SK-N-SH (cell line): ENCODE measurements at regions not wholly inside any gene's neighbourhood (a gene's known extent, or its start where the extent isn't known, plus 50 kb on each side); places are given as distances from the start of the nearest gene placed in this dataset.

Source experiments
- CTCF ChIA-PET: fragments of 300-600, 350-600 bp; formaldehyde crosslinking; extraction: SDS; loops from one replicate; lab custom pipeline; 2021; lab: Yijun Ruan, JAX
- POLR2A ChIA-PET: fragments of 350-600 bp; sonication (Branson Sonifier 250); formaldehyde crosslinking; extraction: SDS; loops from one replicate; lab custom pipeline; 2020; ENCODE audit warnings: antibody characterized with exemption, inconsistent platforms; lab: Yijun Ruan, JAX
- DNase-seq: peaks from one replicate; pipeline ENCODE4 v3.0.0; 2012
- H2AFZ ChIP-seq: fragments of 200-600 bp; sonication (generic); 2 replicates; pipeline ENCODE4 v1.8.1; 2016; ENCODE audit warnings: antibody characterized with exemption, mild to moderate bottlenecking, low read depth
- H3F3A ChIP-seq: fragments of 200-600 bp; sonication (generic); replicated peaks from 2 replicates; pipeline ENCODE3; 2016; ENCODE audit warnings: antibody characterized with exemption, mild to moderate bottlenecking; ENCODE audit not compliant: insufficient read depth
- H3K27ac ChIP-seq, 2 experiments: fragments of 200-500 bp in 1 of 2; fragments of 200-600 bp in 1 of 2; sonication (Bioruptor generic) in 1 of 2; sonication (generic), shearing (Covaris generic) in 1 of 2; 2 replicates each; pipeline versions ENCODE4 v1.5.1 to v1.6.1; 2014 to 2016; ENCODE audit warnings: low read depth in 2 of 2, inconsistent platforms in 1 of 2, low read length in 1 of 2, mild to moderate bottlenecking in 1 of 2, mixed read lengths in 1 of 2
- H3K27me3 ChIP-seq: fragments of 200-600 bp; sonication (generic), shearing (Covaris generic); 2 replicates; pipeline ENCODE4 v1.6.1; 2016; ENCODE audit warnings: mixed run types; ENCODE audit not compliant: insufficient read depth
- H3K36me3 ChIP-seq, 2 experiments: fragments of 200-500 bp in 1 of 2; fragments of 200-600 bp in 1 of 2; sonication (Bioruptor generic) in 1 of 2; sonication (generic) in 1 of 2; replicated peaks in 1 of 2; 2 replicates each; pipeline versions ENCODE3 to v1.5.1; 2014 to 2016; ENCODE audit warnings: low read length in 1 of 2, mild to moderate bottlenecking in 1 of 2; ENCODE audit not compliant: insufficient read depth in 2 of 2, control insufficient read depth in 1 of 2
- H3K4me1 ChIP-seq, 2 experiments: fragments of 200-500 bp in 1 of 2; fragments of 200-600 bp in 1 of 2; sonication (Bioruptor generic) in 1 of 2; sonication (generic), shearing (Covaris generic) in 1 of 2; 2 replicates each; pipeline versions ENCODE4 v1.5.1 to v1.6.1; 2014 to 2016; ENCODE audit warnings: low read depth in 1 of 2, low read length in 1 of 2, mixed run types in 1 of 2; ENCODE audit not compliant: insufficient read depth in 2 of 2, control insufficient read depth in 1 of 2
- H3K4me2 ChIP-seq: fragments of 200-600 bp; sonication (generic), shearing (Covaris generic); 2 replicates; pipeline ENCODE4 v1.6.1; 2017; ENCODE audit warnings: mixed run types
- H3K4me3 ChIP-seq, 2 experiments: fragments of 200-500 bp in 1 of 2; fragments of 200-600 bp in 1 of 2; sonication (Bioruptor generic) in 1 of 2; sonication (generic), shearing (Covaris generic) in 1 of 2; 2 replicates each; pipeline versions ENCODE4 v1.5.1 to v1.8.1; 2014 to 2016; ENCODE audit warnings: low read depth in 2 of 2, inconsistent platforms in 1 of 2, low read length in 1 of 2, mild to moderate bottlenecking in 1 of 2, mixed read lengths in 1 of 2, moderate library complexity in 1 of 2
- H3K79me2 ChIP-seq: fragments of 200-600 bp; sonication (generic); 2 replicates; pipeline ENCODE4 v1.8.1; 2017; ENCODE audit warnings: mild to moderate bottlenecking; ENCODE audit not compliant: insufficient read depth
- H3K9ac ChIP-seq: fragments of 200-600 bp; sonication (generic); 2 replicates; pipeline ENCODE4 v1.6.1; 2017; ENCODE audit warnings: mixed run types
- H3K9me2 ChIP-seq: fragments of 200-600 bp; sonication (generic); 2 replicates; pipeline ENCODE4 v1.6.1; 2017; ENCODE audit warnings: mixed run types
- H3K9me3 ChIP-seq: fragments of 200-600 bp; sonication (generic); 2 replicates; pipeline ENCODE4 v1.6.1; 2017; ENCODE audit warnings: mixed run types, mild to moderate bottlenecking, moderate library complexity
- H4K20me1 ChIP-seq: fragments of 200-600 bp; sonication (generic); 2 replicates; pipeline ENCODE4 v1.6.1; 2017; ENCODE audit warnings: mild to moderate bottlenecking, mixed run types; ENCODE audit not compliant: insufficient read depth
- CHD2 ChIP-seq: fragments of 150-350 bp; IDR thresholded peaks from 2 replicates; pipeline ENCODE4 v1.6.1; 2018; ENCODE audit warnings: low read length; ENCODE audit not compliant: partially characterized antibody
- CTCF ChIP-seq: fragments of 200-600 bp; sonication (generic); IDR thresholded peaks from 2 replicates; pipeline ENCODE4 v1.6.1; 2017; ENCODE audit warnings: antibody characterized with exemption, mild to moderate bottlenecking, moderate library complexity
- ELF1 ChIP-seq: IDR thresholded peaks from 2 replicates; pipeline ENCODE4 v1.4.0; 2012
- EZH2phosphoT487 ChIP-seq: fragments of 200-600 bp; sonication (generic); IDR thresholded peaks from 2 replicates; pipeline ENCODE4 v1.6.1; 2017; ENCODE audit warnings: low read depth, mixed run types, mild to moderate bottlenecking, antibody characterized with exemption, moderate library complexity, borderline replicate concordance
- FOSL2 ChIP-seq: IDR thresholded peaks from 2 replicates; pipeline ENCODE4 v1.4.0; 2012; ENCODE audit warnings: low read depth, mild to moderate bottlenecking, moderate library complexity, borderline replicate concordance
- FOXJ3 ChIP-seq: sonication (generic); formaldehyde crosslinking; IDR thresholded peaks from 2 replicates; pipeline ENCODE4 v1.5.1; 2020; ENCODE audit warnings: mild to moderate bottlenecking, missing genetic modification reagents
- FOXM1 ChIP-seq: IDR thresholded peaks from 2 replicates; pipeline ENCODE4 v1.4.0; 2012; ENCODE audit warnings: low read depth, mild to moderate bottlenecking
- GABPA ChIP-seq: IDR thresholded peaks from 2 replicates; pipeline ENCODE4 v1.4.0; 2012; ENCODE audit warnings: low read depth, mild to moderate bottlenecking
- IRF3 ChIP-seq: fragments of 150-350 bp; IDR thresholded peaks from 2 replicates; pipeline ENCODE4 v1.6.1; 2016; ENCODE audit warnings: mild to moderate bottlenecking, low read depth, low read length
- JUND ChIP-seq: IDR thresholded peaks from 2 replicates; pipeline ENCODE4 v1.4.0; 2012
- MXI1 ChIP-seq: IDR thresholded peaks from 2 replicates; pipeline ENCODE4 v1.6.1; 2012; ENCODE audit warnings: mild to moderate bottlenecking, low read depth, low read length, improper control_type of control experiment
- NFIC ChIP-seq: IDR thresholded peaks from 2 replicates; pipeline ENCODE4 v1.4.0; 2012; ENCODE audit warnings: borderline replicate concordance
- NRF1 ChIP-seq: IDR thresholded peaks from 2 replicates; pipeline ENCODE4 v1.6.1; 2012; ENCODE audit warnings: low read depth, mild to moderate bottlenecking, low read length
- POLR2AphosphoS5 ChIP-seq: IDR thresholded peaks from 2 replicates; pipeline ENCODE4 v1.6.1; 2012; ENCODE audit warnings: low read depth, low read length
- RAD21 ChIP-seq: IDR thresholded peaks from 2 replicates; pipeline ENCODE4 v1.6.1; 2012; ENCODE audit warnings: mild to moderate bottlenecking, low read length
- RFX5 ChIP-seq: IDR thresholded peaks from 2 replicates; pipeline ENCODE4 v1.6.1; 2012; ENCODE audit warnings: mild to moderate bottlenecking, improper control_type of control experiment, low read length
- RXRA ChIP-seq: IDR thresholded peaks from 2 replicates; pipeline ENCODE4 v1.4.0; 2012; ENCODE audit warnings: low read depth, mild to moderate bottlenecking, borderline replicate concordance
- SMC3 ChIP-seq: IDR thresholded peaks from 2 replicates; pipeline ENCODE4 v1.6.1; 2012; ENCODE audit warnings: low read depth, low read length, improper control_type of control experiment
- TAF1 ChIP-seq: IDR thresholded peaks from 2 replicates; pipeline ENCODE4 v1.6.1; 2012; ENCODE audit warnings: low read depth, mild to moderate bottlenecking, low read length, moderate library complexity, borderline replicate concordance
- TCF12 ChIP-seq: IDR thresholded peaks from 2 replicates; pipeline ENCODE4 v1.4.0; 2012
- WGBS: methylation state at CpG from one replicate; pipeline ENCODE4 v1.1.6; 2017; ENCODE audit warnings: low lambda C conversion rate; 5-methylcytosine and 5-hydroxymethylcytosine counted together
- TF ChIP-seq, protein P1 (sequence below): IDR thresholded peaks from 2 replicates; pipeline ENCODE4 v1.4.0; 2012; ENCODE audit warnings: low read depth
- TF ChIP-seq, protein P2 (sequence below): IDR thresholded peaks from 2 replicates; pipeline ENCODE4 v1.6.1; 2012; ENCODE audit warnings: mild to moderate bottlenecking, low read depth, low read length, moderate library complexity

DNA sequence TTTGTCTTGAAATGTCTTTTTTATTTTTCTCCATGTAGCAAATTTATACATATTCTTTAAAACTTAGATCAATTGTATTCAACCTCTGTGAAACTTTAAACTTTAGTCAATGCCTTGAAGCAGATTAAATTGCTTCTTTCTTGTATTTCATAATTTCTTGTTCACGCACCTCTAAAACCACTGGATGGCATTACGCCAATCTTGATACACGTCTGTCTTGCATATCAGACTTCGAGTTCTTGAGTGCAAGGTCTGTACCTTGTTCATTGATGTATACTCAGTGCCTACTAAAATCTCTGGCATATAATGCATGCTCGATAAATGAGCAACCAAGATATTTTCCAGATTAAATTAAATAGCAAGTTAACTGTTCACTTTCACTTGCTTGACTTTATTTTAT lies 236.8 kb downstream of the CASP12 start:
- Histone ChIP-seq H3K9me2 (no peaks in the 10 kb centered on the region), H3K79me2 (no peaks in the 10 kb centered on the region), H3K4me3 (no peak overlapping the region)
- TF ChIP-seq, protein P1, sequence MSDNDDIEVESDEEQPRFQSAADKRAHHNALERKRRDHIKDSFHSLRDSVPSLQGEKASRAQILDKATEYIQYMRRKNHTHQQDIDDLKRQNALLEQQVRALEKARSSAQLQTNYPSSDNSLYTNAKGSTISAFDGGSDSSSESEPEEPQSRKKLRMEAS = no peak
- TF ChIP-seq IRF3 (no peak), FOSL2 (no peak), RXRA (no peak), FOXM1 (no peak), GABPA (no peak), EZH2phosphoT487 (no peak), JUND (no peak), FOXJ3 (no peak), RAD21 (no peak), TCF12 (no peak), CTCF (no peak), SMC3 (no peak), NFIC (no peak)
- TF ChIP-seq, all 33 proteins: peak for 0
- POLR2A ChIA-PET = no interaction called here
- H3K27ac ChIP-seq = no peak overlapping the region
- H3K4me1 ChIP-seq = no peaks in the 10 kb centered on the region
- CTCF ChIA-PET = no interaction called here
- no peak overlapping the region for H3K9ac ChIP-seq
- H3K36me3 ChIP-seq = no peaks in the 10 kb centered on the region
- H3K9me3 ChIP-seq = no peaks in the 10 kb centered on the region
- H2AFZ ChIP-seq = no peak overlapping the region
- H3F3A ChIP-seq = no peaks in the 10 kb centered on the region
- H3K4me2 ChIP-seq = no peak overlapping the region
- DNase-seq = no peak
- H4K20me1 ChIP-seq = no peaks in the 10 kb centered on the region
- 70% methylated on average over 5 of the region's 5 CpGs for WGBS
- H3K27me3 ChIP-seq = no peaks in the 10 kb centered on the region

DNA sequence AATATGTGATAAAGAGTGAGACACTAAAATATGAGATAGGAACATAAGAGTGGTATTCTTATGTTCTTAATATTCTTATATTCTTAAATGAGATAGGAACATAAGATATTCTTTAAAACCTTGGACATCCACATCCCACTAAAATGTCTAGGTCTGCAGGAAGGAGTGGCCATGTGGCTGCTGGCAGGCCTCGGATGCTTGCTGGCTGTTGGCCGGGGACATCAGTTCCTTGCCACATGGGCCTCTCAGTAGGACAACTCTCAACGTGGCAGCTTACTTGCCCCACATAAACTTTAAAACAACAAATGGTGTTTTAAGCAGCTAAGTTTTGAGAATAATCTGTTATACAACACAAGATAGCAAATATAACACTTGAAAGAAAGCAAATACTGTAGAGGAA lies 240.1 kb downstream of the CASP12 start:
- Histone ChIP-seq H3F3A (no peaks in the 10 kb centered on the region), H3K4me3 (no peak overlapping the region), H3K9me2 (no peaks in the 10 kb centered on the region), H3K9me3 (no peaks in the 10 kb centered on the region), H3K4me1 (peaks cover 0 to 4% of the 10 kb centered on the region in 2 experiments; a peak in 2 of 4 replicates), H3K4me2 (no peak overlapping the region), H3K9ac (no peak overlapping the region), H4K20me1 (no peaks in the 10 kb centered on the region), H3K36me3 (no peaks in the 10 kb centered on the region), H3K27ac (no peak overlapping the region), H3K79me2 (no peaks in the 10 kb centered on the region), H2AFZ (no peak overlapping the region), H3K27me3 (no peaks in the 10 kb centered on the region)
- ChIA-PET CTCF (interaction anchor here (0.6 to 1.2 kb wide), 2 partner anchors 10 to 976 kb away, joined by 3 to 4 read pairs; no protein-coding TSS in a partner anchor), POLR2A (no interaction called here)
- 73% methylated on average over 3 of the region's 3 CpGs for WGBS
- no peak for DNase-seq
- no peak for TF ChIP-seq NRF1
- TF ChIP-seq GABPA = no peak
- TF ChIP-seq IRF3 = no peak
- TF ChIP-seq FOXJ3 = no peak
- TF ChIP-seq, protein P2, sequence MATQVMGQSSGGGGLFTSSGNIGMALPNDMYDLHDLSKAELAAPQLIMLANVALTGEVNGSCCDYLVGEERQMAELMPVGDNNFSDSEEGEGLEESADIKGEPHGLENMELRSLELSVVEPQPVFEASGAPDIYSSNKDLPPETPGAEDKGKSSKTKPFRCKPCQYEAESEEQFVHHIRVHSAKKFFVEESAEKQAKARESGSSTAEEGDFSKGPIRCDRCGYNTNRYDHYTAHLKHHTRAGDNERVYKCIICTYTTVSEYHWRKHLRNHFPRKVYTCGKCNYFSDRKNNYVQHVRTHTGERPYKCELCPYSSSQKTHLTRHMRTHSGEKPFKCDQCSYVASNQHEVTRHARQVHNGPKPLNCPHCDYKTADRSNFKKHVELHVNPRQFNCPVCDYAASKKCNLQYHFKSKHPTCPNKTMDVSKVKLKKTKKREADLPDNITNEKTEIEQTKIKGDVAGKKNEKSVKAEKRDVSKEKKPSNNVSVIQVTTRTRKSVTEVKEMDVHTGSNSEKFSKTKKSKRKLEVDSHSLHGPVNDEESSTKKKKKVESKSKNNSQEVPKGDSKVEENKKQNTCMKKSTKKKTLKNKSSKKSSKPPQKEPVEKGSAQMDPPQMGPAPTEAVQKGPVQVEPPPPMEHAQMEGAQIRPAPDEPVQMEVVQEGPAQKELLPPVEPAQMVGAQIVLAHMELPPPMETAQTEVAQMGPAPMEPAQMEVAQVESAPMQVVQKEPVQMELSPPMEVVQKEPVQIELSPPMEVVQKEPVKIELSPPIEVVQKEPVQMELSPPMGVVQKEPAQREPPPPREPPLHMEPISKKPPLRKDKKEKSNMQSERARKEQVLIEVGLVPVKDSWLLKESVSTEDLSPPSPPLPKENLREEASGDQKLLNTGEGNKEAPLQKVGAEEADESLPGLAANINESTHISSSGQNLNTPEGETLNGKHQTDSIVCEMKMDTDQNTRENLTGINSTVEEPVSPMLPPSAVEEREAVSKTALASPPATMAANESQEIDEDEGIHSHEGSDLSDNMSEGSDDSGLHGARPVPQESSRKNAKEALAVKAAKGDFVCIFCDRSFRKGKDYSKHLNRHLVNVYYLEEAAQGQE = no peak
- no peak for TF ChIP-seq TAF1
- TF ChIP-seq TCF12 = no peak
- TF ChIP-seq CHD2 = no peak
- TF ChIP-seq ELF1 = no peak
- no peak for TF ChIP-seq POLR2AphosphoS5
- TF ChIP-seq RFX5 = no peak
- no peak for TF ChIP-seq EZH2phosphoT487
- TF ChIP-seq RAD21 = no peak
- TF ChIP-seq MXI1 = no peak
- TF ChIP-seq JUND = no peak
- TF ChIP-seq FOSL2 = no peak
